ENCODE measurements at regions not wholly inside any gene's neighbourhood (a gene's known extent, or its start where the extent isn't known, plus 50 kb on each side); places are given as distances from the start of the nearest gene placed in this dataset.

DNA sequence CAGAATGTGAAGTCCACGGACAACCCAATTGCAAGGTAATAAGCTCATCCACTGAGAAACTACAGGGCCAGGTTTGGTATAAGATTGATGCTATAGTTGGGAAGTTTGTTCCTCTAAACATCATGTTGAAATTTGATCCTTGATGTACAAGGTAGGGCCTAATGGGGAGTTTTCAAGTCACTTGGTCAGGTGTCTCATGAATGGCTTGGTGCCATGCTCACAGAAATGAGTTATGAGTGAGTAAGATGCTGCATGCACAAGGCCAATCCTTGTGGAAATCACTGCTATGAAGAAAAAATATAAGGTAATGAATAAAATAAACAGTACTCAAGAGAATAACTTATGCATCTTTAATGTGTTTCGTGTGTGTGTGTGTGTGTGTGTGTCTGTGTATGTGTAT lies 1891.2 kb downstream of the NCAM2 start:
- intact Hi-C loops (cut with micrococcal nuclease) = no loop called here

DNA sequence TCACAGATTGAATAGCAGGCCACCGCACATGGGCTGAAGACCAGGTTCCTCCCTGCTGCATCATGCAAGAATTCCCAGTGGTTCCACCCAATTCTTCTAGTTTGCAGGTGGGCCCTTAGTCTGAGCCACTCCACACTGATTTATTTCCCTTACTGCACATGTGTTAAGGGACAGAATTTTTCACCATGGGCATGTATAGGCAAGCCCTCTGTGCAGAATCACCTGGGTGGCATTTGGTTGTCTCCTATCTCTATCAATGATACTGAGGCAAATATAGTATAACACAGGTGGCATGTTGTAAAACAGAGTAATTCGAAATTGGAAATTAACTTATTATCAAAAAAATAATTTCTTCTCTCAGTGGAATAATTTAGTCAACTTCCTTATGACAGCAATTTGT lies 1892.4 kb downstream of the NCAM2 start:
- Mint-ChIP-seq H3K4me1 (ENCODE audit: low read depth) (no peaks in the 10 kb centered on the region), H3K27ac (no peak overlapping the region), H3K9me3 (no peaks in the 10 kb centered on the region), H3K27me3 (no peaks in the 10 kb centered on the region), H3K4me3 (no peak overlapping the region), H3K36me3 (ENCODE audit: low read depth) (no peaks in the 10 kb centered on the region)
- CTCF ChIA-PET = no interaction called here
- TF ChIP-seq, protein P1, sequence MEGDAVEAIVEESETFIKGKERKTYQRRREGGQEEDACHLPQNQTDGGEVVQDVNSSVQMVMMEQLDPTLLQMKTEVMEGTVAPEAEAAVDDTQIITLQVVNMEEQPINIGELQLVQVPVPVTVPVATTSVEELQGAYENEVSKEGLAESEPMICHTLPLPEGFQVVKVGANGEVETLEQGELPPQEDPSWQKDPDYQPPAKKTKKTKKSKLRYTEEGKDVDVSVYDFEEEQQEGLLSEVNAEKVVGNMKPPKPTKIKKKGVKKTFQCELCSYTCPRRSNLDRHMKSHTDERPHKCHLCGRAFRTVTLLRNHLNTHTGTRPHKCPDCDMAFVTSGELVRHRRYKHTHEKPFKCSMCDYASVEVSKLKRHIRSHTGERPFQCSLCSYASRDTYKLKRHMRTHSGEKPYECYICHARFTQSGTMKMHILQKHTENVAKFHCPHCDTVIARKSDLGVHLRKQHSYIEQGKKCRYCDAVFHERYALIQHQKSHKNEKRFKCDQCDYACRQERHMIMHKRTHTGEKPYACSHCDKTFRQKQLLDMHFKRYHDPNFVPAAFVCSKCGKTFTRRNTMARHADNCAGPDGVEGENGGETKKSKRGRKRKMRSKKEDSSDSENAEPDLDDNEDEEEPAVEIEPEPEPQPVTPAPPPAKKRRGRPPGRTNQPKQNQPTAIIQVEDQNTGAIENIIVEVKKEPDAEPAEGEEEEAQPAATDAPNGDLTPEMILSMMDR (IDR thresholded peaks at IDR 0.05) = no peak
- POLR2A ChIA-PET = no interaction called here
- no peak for DNase-seq
- intact Hi-C loops (cut with micrococcal nuclease) = no loop called here
- ATAC-seq = no peak

More for the DNA sequence above, 1891.2 kb downstream of the NCAM2 start:
- H3K27me3 Mint-ChIP-seq = no peaks in the 10 kb centered on the region
- no peak for DNase-seq
- no peaks in the 10 kb centered on the region for H3K36me3 Mint-ChIP-seq (ENCODE audit: low read depth)
- ATAC-seq = no peak
- H3K9me3 Mint-ChIP-seq = no peaks in the 10 kb centered on the region
- TF ChIP-seq, protein P1 (IDR thresholded peaks at IDR 0.05) = no peak
- H3K4me3 Mint-ChIP-seq = no peak overlapping the region
- ChIA-PET POLR2A (no interaction called here), CTCF (no interaction called here)
- no peaks in the 10 kb centered on the region for H3K4me1 Mint-ChIP-seq (ENCODE audit: low read depth)
- H3K27ac Mint-ChIP-seq = no peak overlapping the region

DNA sequence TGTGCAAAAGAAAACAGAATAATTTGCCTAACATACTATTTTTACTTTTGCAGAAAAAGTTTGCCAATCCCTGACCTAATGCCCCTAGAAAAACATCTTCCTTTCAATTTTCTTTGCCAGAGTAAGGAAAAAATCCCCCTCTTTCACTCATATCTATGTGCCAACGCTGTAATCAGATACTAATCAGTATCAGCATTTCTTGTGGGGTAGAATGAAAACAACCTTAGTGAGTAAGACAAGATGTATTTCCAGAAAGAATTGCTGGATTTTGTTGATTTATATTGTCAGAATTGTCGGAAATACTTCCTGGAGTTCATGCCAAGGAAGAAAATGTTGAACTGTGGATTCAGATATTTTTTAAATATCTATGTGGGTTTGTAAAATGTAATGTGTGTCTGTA lies 1893.8 kb downstream of the NCAM2 start:
- Mint-ChIP-seq H3K27ac (no peak overlapping the region), H3K9me3 (no peaks in the 10 kb centered on the region), H3K27me3 (no peaks in the 10 kb centered on the region), H3K36me3 (ENCODE audit: low read depth) (no peaks in the 10 kb centered on the region), H3K4me1 (ENCODE audit: low read depth) (no peaks in the 10 kb centered on the region), H3K4me3 (no peak overlapping the region)
- CTCF ChIA-PET = no interaction called here
- DNase-seq (no peak), ATAC-seq (no peak)
- POLR2A ChIA-PET = no interaction called here
- TF ChIP-seq, protein P1 (IDR thresholded peaks at IDR 0.05) = no peak
- intact Hi-C loops (cut with micrococcal nuclease) = no loop called here

DNA sequence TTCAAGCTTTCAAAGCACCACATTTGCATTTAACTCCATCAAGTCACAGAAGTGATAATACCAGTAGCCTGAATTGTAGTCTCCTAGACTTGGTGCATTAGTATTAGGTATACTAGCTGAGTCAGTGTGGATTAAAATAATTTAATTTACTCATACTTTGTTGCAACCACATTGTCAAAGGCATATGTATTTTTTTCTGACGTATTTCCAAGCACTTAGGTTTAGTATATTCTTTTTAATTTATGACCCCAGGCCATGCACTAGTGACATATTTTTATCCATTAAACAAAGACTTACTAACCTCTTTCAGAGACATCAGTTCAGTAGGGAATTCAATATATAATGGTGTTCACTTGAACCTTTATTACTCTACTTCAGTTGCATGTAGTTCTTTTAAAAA lies 1894.5 kb downstream of the NCAM2 start:
- POLR2A ChIA-PET = no interaction called here

DNA sequence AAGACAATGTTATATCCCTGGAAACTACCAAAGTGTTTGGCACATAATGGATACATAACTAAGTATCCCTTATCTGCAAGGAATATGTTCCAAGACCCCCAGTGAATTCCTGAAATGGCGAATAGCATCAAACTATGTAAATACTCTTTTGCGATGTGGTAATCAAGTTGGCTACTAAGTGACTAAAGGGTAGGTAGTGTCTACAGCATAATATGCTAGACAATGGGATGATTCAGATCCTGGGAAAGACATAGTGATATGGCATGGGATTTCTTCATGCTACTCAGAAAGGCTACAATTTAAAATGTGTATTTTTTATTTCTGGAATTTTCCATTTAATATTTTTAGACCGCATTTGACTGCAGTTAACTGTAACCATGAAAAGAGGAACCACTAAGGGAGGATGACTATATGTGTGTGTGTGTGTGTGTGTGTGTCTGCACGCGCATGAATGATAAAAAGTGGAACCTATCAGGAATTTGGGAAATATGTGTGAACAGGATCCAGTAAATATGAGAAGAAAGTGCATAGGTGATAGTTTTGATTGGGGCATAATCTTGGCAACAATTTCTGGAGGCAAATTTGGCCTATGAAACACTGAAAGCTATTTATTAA lies 1899.9 kb downstream of the NCAM2 start:
- Mint-ChIP-seq H3K27ac (no peak overlapping the region), H3K9me3 (no peaks in the 10 kb centered on the region), H3K4me3 (no peak overlapping the region), H3K4me1 (ENCODE audit: low read depth) (no peaks in the 10 kb centered on the region), H3K27me3 (no peaks in the 10 kb centered on the region), H3K36me3 (ENCODE audit: low read depth) (no peaks in the 10 kb centered on the region)
- ChIA-PET POLR2A (interaction anchor here (0.7 kb wide), 1 partner anchor 1499 kb away, joined by 3 read pairs; no protein-coding TSS in a partner anchor), CTCF (no interaction called here)
- ATAC-seq (no peak), DNase-seq (no peak)
- intact Hi-C loops (cut with micrococcal nuclease) = no loop called here
- TF ChIP-seq, protein P1 (IDR thresholded peaks at IDR 0.05) = no peak

More for the DNA sequence above, 1894.5 kb downstream of the NCAM2 start:
- Mint-ChIP-seq H3K4me3 (no peak overlapping the region), H3K27ac (no peak overlapping the region), H3K9me3 (no peaks in the 10 kb centered on the region), H3K27me3 (no peaks in the 10 kb centered on the region), H3K4me1 (ENCODE audit: low read depth) (no peaks in the 10 kb centered on the region), H3K36me3 (ENCODE audit: low read depth) (no peaks in the 10 kb centered on the region)
- DNase-seq = no peak
- TF ChIP-seq, protein P1 (IDR thresholded peaks at IDR 0.05) = no peak
- intact Hi-C loops (cut with micrococcal nuclease) = no loop called here
- CTCF ChIA-PET = no interaction called here
- ATAC-seq = no peak
